ENCODE measurements at regions not wholly inside any gene's neighbourhood (a gene's known extent, or its start where the extent isn't known, plus 50 kb on each side); places are given as distances from the start of the nearest gene placed in this dataset.
"Not testable (repeated sequence)": the region's sequence is repeated elsewhere in the genome, so short reads cannot be mapped to it uniquely, and the experiment has no call there.

DNA sequence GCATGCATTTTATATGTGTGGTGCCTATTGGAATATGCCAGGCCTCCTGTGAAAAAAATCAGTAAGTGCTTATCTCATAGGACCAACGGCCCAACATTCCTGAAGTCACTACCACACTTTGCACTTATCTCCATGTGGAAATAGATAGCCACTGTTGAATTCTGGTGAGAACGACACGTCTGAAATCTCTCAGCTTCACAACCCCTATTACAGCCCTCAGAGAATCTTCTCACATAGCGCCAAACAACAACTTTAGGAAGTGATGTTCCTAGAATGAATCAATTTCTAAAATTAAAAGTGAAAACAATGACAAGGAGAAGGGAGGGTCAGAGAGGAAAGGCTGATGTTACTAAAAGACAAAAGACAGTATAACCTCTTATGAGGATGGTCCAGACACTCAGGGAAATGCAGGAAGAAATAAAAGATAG, 270.8 kb upstream of the BTG1 start:
- Mint-ChIP-seq H3K9me3 (ENCODE audit: low read depth) (peaks cover 3% of the 10 kb centered on the region), H3K27me3 (no peaks in the 10 kb centered on the region), H3K36me3 (no peaks in the 10 kb centered on the region), H3K27ac (no peak overlapping the region), H3K4me3 (no peak overlapping the region), H3K4me1 (peaks cover 6% of the 10 kb centered on the region)
- DNase-seq (no peak), ATAC-seq (no peak)
- CTCF ChIA-PET = interaction anchor here (1.3 kb wide), 1 partner anchor 1034 kb away, joined by 3 read pairs; no protein-coding TSS in a partner anchor

DNA sequence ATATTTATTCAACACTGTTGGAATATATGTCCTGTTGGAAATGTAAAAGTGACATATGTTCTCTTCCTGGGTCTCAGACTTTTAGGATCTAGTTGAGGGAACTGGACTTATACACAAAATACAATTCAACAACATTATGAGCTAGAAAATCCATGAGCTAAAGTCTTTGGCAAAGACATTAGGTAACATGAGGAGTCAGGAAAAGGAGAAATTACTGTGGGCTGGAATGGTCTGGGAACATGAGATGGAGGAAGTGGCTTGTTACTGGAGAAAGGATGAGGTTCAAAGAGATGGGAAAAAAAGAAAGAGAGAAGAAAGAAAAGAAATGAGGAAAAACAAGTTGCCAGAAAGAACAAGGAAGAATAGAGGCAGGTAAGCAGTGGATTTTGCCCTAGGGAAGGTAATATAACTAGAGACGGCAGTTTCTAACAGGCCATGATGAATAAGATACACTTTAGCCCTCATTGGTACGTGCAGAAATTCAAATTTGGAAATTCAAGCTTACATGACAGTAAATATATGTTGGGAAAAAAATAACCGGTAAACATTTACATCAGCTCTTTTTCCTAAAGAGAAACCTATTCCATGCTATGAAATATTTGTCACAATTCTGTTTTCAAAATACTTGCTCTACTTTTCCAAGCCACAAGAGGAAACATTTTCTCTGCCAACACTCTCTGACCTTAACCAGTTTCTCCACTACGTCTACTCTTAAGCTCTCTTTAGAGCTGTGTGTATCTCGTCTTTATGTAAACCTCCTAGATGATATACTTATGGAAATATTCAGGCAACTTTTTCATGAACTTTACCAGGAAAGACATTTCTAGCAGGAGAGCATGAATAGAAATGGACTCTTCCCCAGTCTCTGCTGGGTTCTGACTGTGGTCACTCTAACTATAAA, 268.8 kb upstream of the BTG1 start:
- ATAC-seq = no peak
- CTCF ChIA-PET = no interaction called here
- Mint-ChIP-seq H3K36me3 (no peaks in the 10 kb centered on the region), H3K4me3 (no peak overlapping the region), H3K9me3 (ENCODE audit: low read depth) (peaks cover 3% of the 10 kb centered on the region), H3K27ac (no peak overlapping the region), H3K27me3 (no peaks in the 10 kb centered on the region), H3K4me1 (peaks cover 6% of the 10 kb centered on the region)
- DNase-seq = no peak

DNA sequence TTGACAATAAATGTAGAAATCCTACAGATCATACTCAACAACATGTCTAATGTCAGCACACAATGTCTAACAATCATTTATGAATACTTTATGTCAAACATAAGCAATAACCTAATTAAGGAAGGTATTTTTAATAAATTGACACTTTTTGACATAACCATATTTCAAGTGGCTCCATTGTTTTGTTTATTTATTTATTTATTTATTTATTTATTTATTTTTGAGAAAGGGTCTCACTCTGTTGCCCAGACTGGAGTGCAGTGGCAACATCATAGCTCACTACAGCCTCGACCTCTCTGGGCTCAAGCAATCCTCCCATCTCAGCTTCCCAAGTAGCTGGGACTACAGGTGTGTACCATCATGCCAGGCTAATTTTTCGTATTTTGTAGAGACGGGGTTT, 267.6 kb upstream of the BTG1 start:
- H3K9me3 Mint-ChIP-seq (ENCODE audit: low read depth) = peaks cover 3% of the 10 kb centered on the region
- CTCF ChIA-PET = interaction anchor here (0.6 kb wide), 1 partner anchor 425 kb away, joined by 3 read pairs; no protein-coding TSS in a partner anchor
- DNase-seq = no peak
- no peak for ATAC-seq
- H3K4me3 Mint-ChIP-seq = no peak overlapping the region
- no peaks in the 10 kb centered on the region for H3K27me3 Mint-ChIP-seq
- no peak overlapping the region for H3K27ac Mint-ChIP-seq
- H3K4me1 Mint-ChIP-seq = peaks cover 6% of the 10 kb centered on the region
- H3K36me3 Mint-ChIP-seq = no peaks in the 10 kb centered on the region

DNA sequence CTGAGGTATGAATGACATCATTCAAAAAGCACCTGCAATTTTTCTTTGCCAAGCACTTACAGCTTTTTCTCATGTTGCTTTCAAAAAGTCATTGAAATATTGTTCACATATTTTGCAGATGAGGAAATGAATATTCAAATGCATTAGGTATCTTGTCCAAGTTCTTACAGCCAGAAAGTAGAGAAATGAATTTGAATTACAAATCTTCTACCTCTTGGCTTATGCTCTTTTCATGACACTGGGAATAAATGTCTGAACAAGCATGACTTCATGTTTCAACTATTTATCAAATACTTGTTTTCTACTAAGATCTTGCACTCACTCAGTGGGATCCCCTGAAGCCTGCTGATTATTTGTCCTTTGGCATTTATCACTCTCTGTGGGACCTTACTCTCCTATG, 267.2 kb upstream of the BTG1 start:
- no peak for DNase-seq
- H3K27me3 Mint-ChIP-seq = no peaks in the 10 kb centered on the region
- H3K36me3 Mint-ChIP-seq = no peaks in the 10 kb centered on the region
- H3K27ac Mint-ChIP-seq = no peak overlapping the region
- no peak overlapping the region for H3K4me3 Mint-ChIP-seq
- peaks cover 10% of the 10 kb centered on the region for H3K4me1 Mint-ChIP-seq
- CTCF ChIA-PET = no interaction called here
- H3K9me3 Mint-ChIP-seq (ENCODE audit: low read depth) = peaks cover 3% of the 10 kb centered on the region
- ATAC-seq = no peak

DNA sequence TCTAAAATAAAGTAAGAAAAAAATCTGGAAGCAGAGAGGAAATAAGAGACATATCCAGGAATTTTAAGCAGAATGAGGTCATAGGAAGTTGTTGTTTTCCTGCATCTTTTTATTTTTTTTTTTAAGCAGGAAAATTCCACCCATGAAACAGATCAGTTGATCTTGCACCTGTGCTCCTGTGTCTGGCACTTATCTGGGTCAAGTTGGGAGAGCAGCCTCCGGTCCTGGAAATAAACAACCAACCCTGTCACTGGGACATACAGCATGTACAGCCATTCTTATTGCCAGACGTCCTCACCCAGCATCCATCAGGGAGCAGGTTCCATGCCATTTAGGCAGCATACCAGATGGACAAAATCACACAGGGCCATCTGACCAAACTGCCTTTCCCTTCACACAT, 266.0 kb upstream of the BTG1 start:
- peaks cover 10% of the 10 kb centered on the region for H3K4me1 Mint-ChIP-seq
- H3K9me3 Mint-ChIP-seq (ENCODE audit: low read depth) = peaks cover 2% of the 10 kb centered on the region
- no peaks in the 10 kb centered on the region for H3K36me3 Mint-ChIP-seq
- DNase-seq = no peak
- no peak overlapping the region for H3K27ac Mint-ChIP-seq
- H3K4me3 Mint-ChIP-seq = no peak overlapping the region
- CTCF ChIA-PET = no interaction called here
- no peaks in the 10 kb centered on the region for H3K27me3 Mint-ChIP-seq
- no peak for ATAC-seq

DNA sequence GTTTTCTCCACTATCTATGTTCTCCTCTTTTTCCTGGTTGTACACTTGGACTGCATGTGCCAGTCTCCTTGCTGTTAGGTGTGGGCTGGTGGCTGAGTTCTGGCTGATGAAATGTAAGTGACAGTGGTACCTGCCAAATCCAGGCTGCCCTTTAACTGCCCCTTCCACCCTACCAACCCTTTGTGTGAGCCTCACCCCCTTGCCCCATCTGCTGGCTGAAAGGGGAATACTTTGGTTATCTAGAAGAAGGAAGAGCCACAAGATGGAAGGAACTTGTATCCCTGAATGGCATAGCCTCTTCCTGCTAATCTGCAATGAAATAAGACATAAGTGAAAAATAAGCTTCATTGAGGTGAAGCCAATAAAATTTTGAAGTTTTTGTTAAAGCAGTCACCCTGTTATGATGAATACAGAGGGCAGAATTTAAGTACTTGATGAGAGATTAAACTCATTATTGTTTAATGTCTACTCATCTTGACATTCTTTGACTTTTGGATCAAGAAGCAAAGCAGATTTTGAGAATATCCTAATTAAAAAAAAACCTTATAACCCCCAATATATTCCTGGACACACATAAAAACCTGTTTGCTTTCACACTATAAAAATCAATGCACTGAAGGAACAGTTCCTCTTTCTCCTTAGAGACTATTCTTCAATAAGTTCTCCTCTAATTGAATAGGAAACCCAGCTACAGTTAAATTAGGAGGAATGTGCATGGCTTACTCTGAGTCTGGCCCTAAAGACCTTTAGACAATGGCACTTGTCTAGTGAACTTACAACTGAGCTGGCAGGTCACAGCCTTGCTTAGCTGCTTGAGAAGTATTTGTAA, 262.6 kb upstream of the BTG1 start:
- CTCF ChIA-PET = interaction anchor here (0.6 to 2.5 kb wide), 23 partner anchors 10 to 1027 kb away, joined by 3 to 8 read pairs (median 3); partner anchors contain the start of gene BTG1
- H3K36me3 Mint-ChIP-seq = peaks cover 3% of the 10 kb centered on the region
- H3K4me1 Mint-ChIP-seq = peaks cover 34% of the 10 kb centered on the region
- H3K9me3 Mint-ChIP-seq (ENCODE audit: low read depth) = no peaks in the 10 kb centered on the region
- peak; percentile 76 for DNase-seq
- no peak overlapping the region for H3K27ac Mint-ChIP-seq
- no peak overlapping the region for H3K4me3 Mint-ChIP-seq
- no peaks in the 10 kb centered on the region for H3K27me3 Mint-ChIP-seq
- ATAC-seq = peak; percentile 58

DNA sequence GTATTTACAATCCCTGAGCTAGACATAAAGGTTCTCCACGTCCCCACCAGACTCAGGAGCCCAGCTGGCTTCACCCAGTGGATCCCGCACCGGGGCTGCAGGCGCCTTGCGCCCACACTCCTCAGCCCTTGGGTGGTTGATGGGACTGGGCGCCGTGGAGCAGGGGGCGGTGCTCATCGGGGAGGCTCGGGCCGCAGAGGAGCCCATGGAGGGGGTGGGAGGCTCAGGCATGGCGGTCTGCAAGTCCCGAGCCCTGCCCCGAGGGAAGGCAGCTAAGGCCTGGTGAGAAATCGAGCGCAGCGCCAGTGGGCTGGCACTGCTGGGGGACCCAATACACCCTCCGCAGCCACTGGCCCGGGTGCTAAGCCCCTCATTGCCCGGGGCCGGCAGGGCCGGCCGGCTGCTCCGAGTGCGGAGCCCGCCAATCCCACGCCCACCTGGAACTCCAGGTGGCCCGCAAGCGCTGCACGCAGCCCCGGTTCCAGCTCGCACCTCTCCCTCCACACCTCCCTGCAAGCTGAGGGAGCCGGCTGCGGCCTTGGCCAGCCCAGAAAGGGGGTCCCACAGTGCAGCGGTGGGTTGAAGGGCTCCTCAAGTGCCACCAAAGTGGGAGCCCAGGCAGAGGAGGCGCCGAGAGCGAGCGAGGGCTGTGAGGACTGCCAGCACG, 260.9 kb upstream of the BTG1 start:
- H3K36me3 Mint-ChIP-seq; H3K9me3 Mint-ChIP-seq (ENCODE audit: low read depth); ATAC-seq; H3K27me3 Mint-ChIP-seq; H3K4me3 Mint-ChIP-seq; DNase-seq: not testable (repeated sequence)
- Mint-ChIP-seq H3K4me1 (peaks cover 46% of the 10 kb centered on the region), H3K27ac (peak overlapping the region; percentile 81)
- CTCF ChIA-PET = interaction anchor here (1.2 kb wide), 2 partner anchors 41 to 261 kb away, joined by 3 to 4 read pairs; partner anchors contain the start of gene BTG1

DNA sequence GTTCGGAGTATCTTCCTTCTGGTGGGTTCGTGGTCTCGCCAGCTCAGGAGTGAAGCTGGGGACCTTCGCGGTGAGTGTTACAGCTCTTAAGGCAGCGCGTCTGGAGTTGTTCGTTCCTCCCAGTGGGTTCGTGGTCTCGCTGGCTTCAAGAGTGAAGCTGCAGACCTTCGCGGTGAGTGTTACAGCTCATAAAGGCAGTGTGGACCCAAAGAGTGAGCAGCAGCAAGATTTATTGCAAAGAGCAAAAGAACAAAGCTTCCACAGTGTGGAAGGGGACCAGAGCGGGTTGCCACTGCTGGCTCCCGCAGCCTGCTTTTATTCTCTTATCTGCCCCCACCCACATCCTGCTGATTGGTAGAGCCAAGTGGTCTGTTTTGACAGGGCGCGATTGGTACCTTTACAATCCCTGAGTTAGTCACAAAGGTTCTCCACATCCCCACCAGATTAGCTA, 260.2 kb upstream of the BTG1 start:
- Mint-ChIP-seq H3K4me1 (peaks cover 51% of the 10 kb centered on the region), H3K36me3 (peaks cover 15% of the 10 kb centered on the region), H3K27ac (peak overlapping the region; percentile 81), H3K4me3 (peak overlapping the region; percentile 71)
- H3K9me3 Mint-ChIP-seq (ENCODE audit: low read depth); H3K27me3 Mint-ChIP-seq; ATAC-seq: not testable (repeated sequence)
- peak; percentile 67 for DNase-seq
- CTCF ChIA-PET = interaction anchor here (1.2 kb wide), 1 partner anchor 260 kb away, joined by 4 read pairs; the partner anchor contains the start of gene BTG1

DNA sequence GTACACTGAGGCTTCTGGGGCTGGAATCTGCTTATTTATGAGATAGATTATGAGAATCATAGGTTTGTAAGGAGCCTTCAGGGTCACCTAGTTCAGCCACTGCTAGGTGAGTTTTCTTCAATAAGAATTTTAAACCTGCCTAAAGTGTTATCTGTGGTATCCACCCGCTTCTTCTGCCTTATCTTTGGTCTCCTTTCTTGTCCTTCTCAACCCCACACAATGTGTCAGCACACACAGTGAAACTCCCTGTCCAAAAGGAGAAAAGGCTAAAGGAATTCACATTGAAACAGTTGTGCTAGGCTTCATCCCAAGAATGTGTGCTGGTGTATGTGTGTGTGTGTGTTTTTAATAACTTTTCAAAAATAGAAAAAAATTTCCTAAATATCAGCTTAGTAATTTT, 259.3 kb upstream of the BTG1 start:
- Mint-ChIP-seq H3K27me3 (no peaks in the 10 kb centered on the region), H3K36me3 (peaks cover 18% of the 10 kb centered on the region), H3K27ac (peak overlapping the region; percentile 65), H3K4me3 (no peak overlapping the region), H3K4me1 (peaks cover 59% of the 10 kb centered on the region), H3K9me3 (ENCODE audit: low read depth) (no peaks in the 10 kb centered on the region)
- ATAC-seq (no peak), DNase-seq (no peak)
- CTCF ChIA-PET = interaction anchor here (1.8 kb wide), 1 partner anchor 166 kb away, joined by 4 read pairs; no protein-coding TSS in a partner anchor

DNA sequence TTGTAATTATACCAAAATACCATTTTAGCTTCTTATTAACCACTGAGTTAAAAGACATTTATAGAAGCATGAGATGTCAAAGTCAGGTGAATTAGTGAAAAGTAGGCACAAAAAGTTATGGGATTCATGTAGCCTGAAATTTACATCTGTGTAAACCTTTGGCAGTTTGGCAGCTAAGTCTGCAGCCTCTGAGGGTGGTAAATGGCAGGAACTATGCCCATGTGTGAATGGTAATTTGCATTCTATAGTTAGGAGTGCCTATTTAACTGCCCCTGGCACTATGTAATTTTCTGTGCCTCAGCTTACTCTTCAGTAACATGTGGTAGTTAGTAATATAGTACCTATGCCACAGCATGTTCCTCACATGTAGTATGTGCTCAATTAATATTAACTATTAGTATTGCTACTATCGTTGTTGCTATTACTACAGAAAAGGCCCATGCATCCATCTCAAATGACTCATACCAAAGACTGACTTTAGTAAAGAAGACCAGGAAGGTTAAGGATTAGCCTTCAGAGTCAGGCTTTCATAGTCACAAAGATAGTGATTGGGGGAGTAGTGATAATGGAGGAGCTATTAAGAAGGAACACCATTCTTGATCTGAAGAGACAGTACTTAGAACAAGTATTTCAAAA, 258.7 kb upstream of the BTG1 start:
- Mint-ChIP-seq H3K9me3 (ENCODE audit: low read depth) (no peaks in the 10 kb centered on the region), H3K4me3 (peak overlapping the region; percentile 5), H3K36me3 (peaks cover 18% of the 10 kb centered on the region), H3K4me1 (peaks cover 64% of the 10 kb centered on the region), H3K27ac (peak overlapping the region; percentile 78), H3K27me3 (no peaks in the 10 kb centered on the region)
- ATAC-seq (no peak), DNase-seq (no peak)
- CTCF ChIA-PET = interaction anchor here (0.8 to 1.8 kb wide), 6 partner anchors 42 to 1022 kb away, joined by 3 to 4 read pairs (median 4); no protein-coding TSS in a partner anchor

DNA sequence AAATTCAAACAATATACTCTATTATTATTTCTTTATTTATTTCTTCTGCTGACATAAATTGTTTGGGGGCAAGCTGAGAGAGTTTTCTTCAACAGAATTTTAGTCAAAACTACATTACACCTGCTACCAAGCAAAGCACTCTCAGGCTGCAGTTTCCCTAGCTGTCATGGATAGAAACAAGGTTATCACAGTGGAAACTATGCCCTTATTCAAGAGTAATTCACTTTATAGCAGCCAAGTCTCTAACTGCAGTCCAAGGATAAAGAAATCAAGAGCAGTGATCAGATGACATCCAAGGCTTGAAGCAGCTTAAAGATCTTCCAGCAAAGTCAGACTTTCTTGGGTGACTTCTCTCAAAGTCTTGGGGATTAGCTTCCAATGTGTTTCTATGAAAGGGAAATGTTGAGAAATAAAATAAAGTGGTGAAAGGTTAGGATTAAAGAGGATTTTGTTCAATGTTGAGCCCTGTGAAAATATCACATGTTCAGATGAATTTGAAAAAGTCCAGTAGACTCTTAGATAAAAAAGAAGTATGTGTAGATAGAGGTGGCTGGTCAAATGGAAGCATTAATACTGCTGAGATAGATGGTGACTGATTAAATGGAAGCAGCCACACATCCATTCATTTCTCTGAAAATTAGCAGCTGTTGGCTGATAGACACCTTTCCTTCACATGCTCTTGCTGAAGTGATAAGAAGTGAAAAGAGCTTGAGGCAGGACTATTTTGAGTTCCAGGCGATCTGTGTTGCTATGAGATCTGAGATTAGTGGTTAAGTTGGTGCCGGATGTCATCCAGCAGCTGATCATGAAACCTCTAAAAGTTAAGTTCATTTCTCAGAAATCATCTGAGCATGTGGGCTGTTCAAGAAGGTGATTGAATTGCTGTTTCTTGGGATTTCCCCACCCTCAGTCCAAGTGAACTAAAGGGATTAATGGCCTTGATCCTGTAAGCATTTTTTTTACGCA, 257.8 kb upstream of the BTG1 start:
- peak overlapping the region; percentile 5 for H3K4me3 Mint-ChIP-seq
- CTCF ChIA-PET = interaction anchor here (0.6 to 1.8 kb wide), 9 partner anchors 41 to 1021 kb away, joined by 3 to 5 read pairs (median 3); partner anchors contain the start of gene BTG1

More for the DNA sequence above, 257.8 kb upstream of the BTG1 start:
- DNase-seq = peak; percentile 84
- Mint-ChIP-seq H3K27ac (peak overlapping the region; percentile 78), H3K9me3 (ENCODE audit: low read depth) (no peaks in the 10 kb centered on the region), H3K4me1 (peaks cover 73% of the 10 kb centered on the region), H3K36me3 (peaks cover 18% of the 10 kb centered on the region), H3K27me3 (no peaks in the 10 kb centered on the region)
- peak; percentile 82 for ATAC-seq

All from activated CD8-positive, alpha-beta memory T cell treated with anti-CD3 and anti-CD28 coated beads, Interleukin-2, amount 10 ng/mL, durations not matched to agents 7 days and 5 days (primary cell).